ENCODE measurements at regions not wholly inside any gene's neighbourhood (a gene's known extent, or its start where the extent isn't known, plus 50 kb on each side); places are given as distances from the start of the nearest gene placed in this dataset.
"Not testable (repeated sequence)": the region's sequence is repeated elsewhere in the genome, so short reads cannot be mapped to it uniquely, and the experiment has no call there.

GRCh38 chr7:52749880-52750279, 285.6 kb upstream of the POM121L12 start:
- H3K4me1 ChIP-seq: no peaks in the 10 kb centered on the region
- H3K4me3 ChIP-seq: no peak overlapping the region
- H3K27me3 ChIP-seq: no peaks in the 10 kb centered on the region
- no peak for DNase-seq
- no peak for TF ChIP-seq POLR2AphosphoS5 (IDR thresholded peaks at IDR 0.05)
- intact Hi-C loops (cut with DNase I; ENCODE audit: low total_unique reads): no loop called here
- no peaks in the 10 kb centered on the region for H3K36me3 ChIP-seq
- H3K9me3 ChIP-seq: no peaks in the 10 kb centered on the region
- 42 to 53% (median 46%) methylated on average over 4 of the region's 4 CpGs for WGBS, 5 donors
- no peak overlapping the region for H3K27ac ChIP-seq

- intact Hi-C loops (cut with DNase I; ENCODE audit: low total_unique reads): no loop called here
- DNase-seq: no peak
Measured at GRCh38 chr7:52747817-52748216, 287.6 kb upstream of the POM121L12 start.

GRCh38 chr7:52741670-52742290, 293.7 kb upstream of the POM121L12 start:
- H3K4me3 ChIP-seq: no peak overlapping the region
- no peak overlapping the region for H3K27ac ChIP-seq
- 70 to 80% (median 76%) methylated on average over 2 of the region's 2 CpGs for WGBS, 5 donors
- no peaks in the 10 kb centered on the region for H3K36me3 ChIP-seq
- no peak for DNase-seq
- intact Hi-C loops (cut with DNase I; ENCODE audit: low total_unique reads): no loop called here
- peaks cover 0 to 17% (median 3%) of the 10 kb centered on the region in 4 donors for H3K9me3 ChIP-seq
- H3K27me3 ChIP-seq: no peaks in the 10 kb centered on the region
- no peaks in the 10 kb centered on the region for H3K4me1 ChIP-seq
- TF ChIP-seq POLR2A (IDR thresholded peaks at IDR 0.05) (no peak), EP300 (IDR thresholded peaks at IDR 0.05) (no peak)

More at GRCh38 chr7:52747817-52748216, 287.6 kb upstream of the POM121L12 start:
- TF ChIP-seq EP300 (IDR thresholded peaks at IDR 0.05) (no peak), POLR2AphosphoS5 (IDR thresholded peaks at IDR 0.05) (no peak), CTCF (IDR thresholded peaks at IDR 0.05) (no peak), POLR2A (IDR thresholded peaks at IDR 0.05) (no peak)
- Histone ChIP-seq H3K4me1 (no peaks in the 10 kb centered on the region), H3K27ac (no peak overlapping the region), H3K36me3 (no peaks in the 10 kb centered on the region), H3K4me3 (no peak overlapping the region), H3K9me3 (peaks cover 0 to 5% (median 0%) of the 10 kb centered on the region in 4 donors), H3K27me3 (no peaks in the 10 kb centered on the region)
- 62 to 70% (median 66%) methylated on average over 3 of the region's 3 CpGs for WGBS, 5 donors

- no peak for DNase-seq
- Histone ChIP-seq H3K27me3 (no peaks in the 10 kb centered on the region), H3K9me3 (peaks cover 0 to 18% (median 5%) of the 10 kb centered on the region in 4 donors), H3K4me3 (no peak overlapping the region), H3K4me1 (no peaks in the 10 kb centered on the region), H3K27ac (no peak overlapping the region), H3K36me3 (no peaks in the 10 kb centered on the region)
- 66 to 82% (median 76%) methylated on average over 4 of the region's 4 CpGs for WGBS, 5 donors
- TF ChIP-seq EP300 (IDR thresholded peaks at IDR 0.05) (no peak), POLR2AphosphoS5 (IDR thresholded peaks at IDR 0.05) (no peak)
- intact Hi-C loops (cut with DNase I; ENCODE audit: low total_unique reads): no loop called here
Measured at GRCh38 chr7:52735656-52736055, 299.8 kb upstream of the POM121L12 start.

- 66 to 74% (median 73%) methylated on average over 5 of the region's 5 CpGs for WGBS, 5 donors
- H3K4me3 ChIP-seq; H3K27me3 ChIP-seq; DNase-seq; H3K27ac ChIP-seq; H3K4me1 ChIP-seq; H3K36me3 ChIP-seq; H3K9me3 ChIP-seq; intact Hi-C loops (cut with DNase I; ENCODE audit: low total_unique reads): not testable (repeated sequence)
Measured at GRCh38 chr7:52728683-52729082, 306.8 kb upstream of the POM121L12 start.

- Histone ChIP-seq H3K27me3 (no peaks in the 10 kb centered on the region), H3K4me1 (no peaks in the 10 kb centered on the region), H3K4me3 (no peak overlapping the region), H3K27ac (no peak overlapping the region), H3K36me3 (no peaks in the 10 kb centered on the region), H3K9me3 (peaks cover 0 to 6% (median 0%) of the 10 kb centered on the region in 4 donors)
- TF ChIP-seq POLR2A (IDR thresholded peaks at IDR 0.05): no peak
- no peak for TF ChIP-seq CTCF (IDR thresholded peaks at IDR 0.05)
- TF ChIP-seq POLR2AphosphoS5 (IDR thresholded peaks at IDR 0.05): no peak
- TF ChIP-seq EP300 (IDR thresholded peaks at IDR 0.05): no peak
- no peak for DNase-seq
- 41 to 64% (median 49%) methylated on average over 2 of the region's 2 CpGs for WGBS, 5 donors
- intact Hi-C loops (cut with DNase I; ENCODE audit: low total_unique reads): no loop called here
Measured at GRCh38 chr7:52727632-52728031, 307.8 kb upstream of the POM121L12 start.
